K562 (cell line): ENCODE measurements at regions not wholly inside any gene's neighbourhood (a gene's known extent, or its start where the extent isn't known, plus 50 kb on each side); places are given as distances from the start of the nearest gene placed in this dataset.

ENCODE experiments used
- ATAC-seq: fragments of 200-7000 bp; cut with Tn5 transposase; 3 replicates; pipeline ENCODE4 v1.9.1; 2020; ENCODE audit warnings: moderate library complexity
- BruUV-seq: library from RNA; stranded (reverse); fragments of 400-500 nt; replicated peaks from 2 replicates; lab custom pipeline; 2021; lab: Mats Ljungman, UMichigan
- CTCF ChIA-PET: fragments of 300-600 bp; formaldehyde crosslinking; extraction: SDS; loops from one replicate; lab custom pipeline; 2021; ENCODE audit warnings: low intra/inter-chr PET ratio; lab: Yijun Ruan, JAX
- POLR2A ChIA-PET: fragments of 300-600, 350-650 bp; sonication (Branson Sonifier 250); formaldehyde crosslinking; extraction: SDS; loops from one replicate; lab custom pipeline; 2021; ENCODE audit warnings: antibody characterized with exemption, inconsistent platforms; lab: Yijun Ruan, JAX
- DNase-seq, 4 experiments: peaks; one replicate each; pipeline versions ENCODE4 v3.0.0 to v3.0.0-alpha.2; 2011 to 2018; ENCODE audit warnings: low spot score in 3 of 4, mixed read lengths in 3 of 4; ENCODE audit errors: extremely low read depth in 1 of 4
- FAIRE-seq: peaks from 2 replicates; lab custom pipeline; 2011; peaks lifted over from hg19 to GRCh38; lab: Jason Lieb, UNC
- H2AFZ ChIP-seq: 2 replicates; pipeline ENCODE4 v1.6.0; 2011; ENCODE audit warnings: low read depth, low read length, control low read depth, inconsistent platforms
- H3K27ac ChIP-seq: fragments of 200-600 bp; 3 replicates; pipeline ENCODE4 v1.8.0; 2011; ENCODE audit warnings: low read depth, mild to moderate bottlenecking, control low read depth, inconsistent platforms, low read length, moderate library complexity, mixed read lengths; ENCODE audit errors: extremely low read depth
- H3K27me3 ChIP-seq, 2 experiments: fragments of 300-600 bp in 1 of 2; 2 replicates in 1 of 2; 3 replicates in 1 of 2; pipeline versions ENCODE4 v1.6.0 to v1.8.0; 2011; ENCODE audit warnings: inconsistent platforms in 2 of 2, low read length in 2 of 2, mild to moderate bottlenecking in 1 of 2, mixed read lengths in 1 of 2, moderate library complexity in 1 of 2; ENCODE audit not compliant: control insufficient read depth in 2 of 2, insufficient read depth in 2 of 2
- H3K36me3 ChIP-seq: fragments of 300-600 bp; 3 replicates; pipeline ENCODE4 v1.8.0; 2011; ENCODE audit warnings: mild to moderate bottlenecking, low read length, inconsistent platforms; ENCODE audit not compliant: control insufficient read depth, insufficient read depth
- H3K4me1 ChIP-seq, 2 experiments: fragments of 200-600 bp in 1 of 2; replicated peaks in 1 of 2; 2 replicates in 1 of 2; 3 replicates in 1 of 2; pipeline versions ENCODE4 v1.5.1 to v1.8.0; 2011; ENCODE audit warnings: inconsistent platforms in 2 of 2, low read length in 2 of 2, mild to moderate bottlenecking in 1 of 2, mixed read lengths in 1 of 2, moderate library complexity in 1 of 2; ENCODE audit not compliant: control insufficient read depth in 2 of 2, insufficient read depth in 2 of 2
- H3K4me2 ChIP-seq: 2 replicates; pipeline ENCODE4 v1.6.1; 2011; ENCODE audit warnings: low read length, control low read depth, inconsistent platforms, mixed read lengths; ENCODE audit not compliant: insufficient read depth
- H3K4me3 ChIP-seq: fragments of 200-600 bp; sonication (generic), shearing (Covaris generic); 2 replicates; pipeline ENCODE4 v1.5.1; 2016; ENCODE audit warnings: control low read depth, inconsistent platforms
- H3K79me2 ChIP-seq: fragments of 200-600 bp; 3 replicates; pipeline ENCODE4 v1.8.0; 2011; ENCODE audit warnings: low read length, inconsistent platforms; ENCODE audit not compliant: control insufficient read depth, insufficient read depth
- H3K9ac ChIP-seq, 2 experiments: 2 replicates each; pipeline versions ENCODE4 v1.6.0 to v1.6.1; 2011; ENCODE audit warnings: low read depth in 2 of 2, low read length in 2 of 2, control low read depth in 1 of 2, inconsistent platforms in 1 of 2, mild to moderate bottlenecking in 1 of 2, mixed read lengths in 1 of 2; ENCODE audit not compliant: insufficient read depth in 1 of 2
- H3K9me1 ChIP-seq: one replicate; pipeline ENCODE4 v1.6.0; 2011; ENCODE audit warnings: inconsistent platforms, mild to moderate bottlenecking, low read length, moderate library complexity; ENCODE audit not compliant: control insufficient read depth, insufficient read depth
- H3K9me3 ChIP-seq: replicated peaks from 2 replicates; pipeline ENCODE4 v1.5.1; 2011; ENCODE audit warnings: low read depth, low read length, inconsistent platforms; ENCODE audit not compliant: control insufficient read depth, insufficient read depth
- H4K20me1 ChIP-seq: replicated peaks from 2 replicates; pipeline ENCODE4 v1.6.1; 2011; ENCODE audit warnings: low read length, inconsistent platforms, mixed read lengths; ENCODE audit not compliant: control insufficient read depth, insufficient read depth
- DACH1 ChIP-seq: fragments of 450-650 bp; IDR thresholded peaks from 2 replicates; pipeline ENCODE4 v1.6.1; 2018; ENCODE audit not compliant: partially characterized antibody
- SMAD1 ChIP-seq: fragments of 150-350 bp; IDR thresholded peaks from 2 replicates; pipeline ENCODE4 v1.6.1; 2014; ENCODE audit warnings: low read length, low read depth; ENCODE audit not compliant: partially characterized antibody
- SMAD2 ChIP-seq: fragments of 150-350 bp; IDR thresholded peaks from 2 replicates; pipeline ENCODE4 v1.6.1; 2014; ENCODE audit warnings: low read depth, mild to moderate bottlenecking, low read length
- SREBF2 ChIP-seq: sonication (generic); formaldehyde crosslinking; IDR thresholded peaks from 2 replicates; pipeline ENCODE4 v1.4.0; 2020; ENCODE audit warnings: mild to moderate bottlenecking, missing genetic modification reagents
- TSC22D4 ChIP-seq: fragments of 450-650 bp; IDR thresholded peaks from 2 replicates; pipeline ENCODE4 v1.6.1; 2016; ENCODE audit warnings: missing genetic modification characterization, missing biosample characterization, control low read depth
- ZFP1 ChIP-seq: fragments of 450-650 bp; formaldehyde crosslinking; IDR thresholded peaks from 2 replicates; pipeline ENCODE4 v1.4.0; 2020; ENCODE audit warnings: mild to moderate bottlenecking, mixed read lengths
- ZFP36 ChIP-seq: fragments of 150-350 bp; IDR thresholded peaks from 2 replicates; pipeline ENCODE4 v1.6.1; 2018; ENCODE audit warnings: low read length, low read depth; ENCODE audit not compliant: partially characterized antibody
- ZNF696 ChIP-seq: fragments of 250-450 bp; sonication (Bioruptor Pico); conservative IDR thresholded peaks from 2 replicates; pipeline ENCODE4 v1.4.0; 2020; ENCODE audit warnings: mild to moderate bottlenecking, moderate library complexity
- WGBS: fragments of 100-300 bp; shearing (Covaris generic); methylation state at CpG from one replicate; pipeline ENCODE4 v1.1.6; 2016; ENCODE audit warnings: low coverage, mixed read lengths; ENCODE audit not compliant: insufficient coverage; ENCODE audit errors: missing lambda C conversion rate; 5-methylcytosine and 5-hydroxymethylcytosine counted together
- in situ Hi-C: fragments of 300-500 bp; cut with MboI; formaldehyde crosslinking; loops from 4 replicates; pipeline ENCODE4 v1.15.0; 2018; ENCODE audit warnings: inconsistent platforms, mixed read lengths
- intact Hi-C: fragments of 100-400 bp; cut with micrococcal nuclease; formaldehyde crosslinking; loops from 2 replicates; pipeline ENCODE4 v1.14.2; 2022
- TF ChIP-seq, protein P1 (sequence below): fragments of 250-450 bp; sonication (Bioruptor Pico); IDR thresholded peaks from 2 replicates; pipeline ENCODE4 v1.9.0; 2021; ENCODE audit warnings: mild to moderate bottlenecking, inconsistent platforms

GRCh38 chr11:34724973-34725372 is 104.1 kb downstream of the EHF start:
- CTCF ChIA-PET = no interaction called here
- peak; percentile 91 for TF ChIP-seq ZFP1 (CRISPR knock-in tag)
- TF ChIP-seq, protein P1, sequence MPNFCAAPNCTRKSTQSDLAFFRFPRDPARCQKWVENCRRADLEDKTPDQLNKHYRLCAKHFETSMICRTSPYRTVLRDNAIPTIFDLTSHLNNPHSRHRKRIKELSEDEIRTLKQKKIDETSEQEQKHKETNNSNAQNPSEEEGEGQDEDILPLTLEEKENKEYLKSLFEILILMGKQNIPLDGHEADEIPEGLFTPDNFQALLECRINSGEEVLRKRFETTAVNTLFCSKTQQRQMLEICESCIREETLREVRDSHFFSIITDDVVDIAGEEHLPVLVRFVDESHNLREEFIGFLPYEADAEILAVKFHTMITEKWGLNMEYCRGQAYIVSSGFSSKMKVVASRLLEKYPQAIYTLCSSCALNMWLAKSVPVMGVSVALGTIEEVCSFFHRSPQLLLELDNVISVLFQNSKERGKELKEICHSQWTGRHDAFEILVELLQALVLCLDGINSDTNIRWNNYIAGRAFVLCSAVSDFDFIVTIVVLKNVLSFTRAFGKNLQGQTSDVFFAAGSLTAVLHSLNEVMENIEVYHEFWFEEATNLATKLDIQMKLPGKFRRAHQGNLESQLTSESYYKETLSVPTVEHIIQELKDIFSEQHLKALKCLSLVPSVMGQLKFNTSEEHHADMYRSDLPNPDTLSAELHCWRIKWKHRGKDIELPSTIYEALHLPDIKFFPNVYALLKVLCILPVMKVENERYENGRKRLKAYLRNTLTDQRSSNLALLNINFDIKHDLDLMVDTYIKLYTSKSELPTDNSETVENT (CRISPR knock-in tag) = no peak
- no peak for TF ChIP-seq ZNF696 (CRISPR knock-in tag)
- Histone ChIP-seq H3K36me3 (no peaks in the 10 kb centered on the region), H3K9me1 (no peaks in the 10 kb centered on the region), H3K27ac (no peak overlapping the region), H3K4me1 (peaks cover 0 to 13% of the 10 kb centered on the region in 2 experiments; a peak in 2 of 5 replicates), H3K4me3 (no peak overlapping the region), H3K79me2 (no peaks in the 10 kb centered on the region), H3K9ac (no peak overlapping the region), H2AFZ (no peak overlapping the region), H3K4me2 (no peak overlapping the region), H4K20me1 (no peaks in the 10 kb centered on the region), H3K27me3 (no peaks in the 10 kb centered on the region), H3K9me3 (no peaks in the 10 kb centered on the region; the same call in 1 of the 2 replicates)
- ATAC-seq (no peak), DNase-seq (no peak), FAIRE-seq (no peak)
- no TSS peak for BruUV-seq
- intact Hi-C loops = no loop called here
- POLR2A ChIA-PET = no interaction called here
- 20% methylated on average over 1 of the region's 1 CpG for WGBS
- in situ Hi-C loops = no loop called here

GRCh38 chr11:34721646-34722045 is 100.8 kb downstream of the EHF start:
- CTCF ChIA-PET = no interaction called here
- in situ Hi-C loops (no loop called here), intact Hi-C loops (no loop called here)
- H4K20me1 ChIP-seq = no peaks in the 10 kb centered on the region
- no peaks in the 10 kb centered on the region for H3K79me2 ChIP-seq
- FAIRE-seq = no peak
- WGBS = 29% methylated on average over 2 of the region's 2 CpGs
- no peak overlapping the region for H3K27ac ChIP-seq
- POLR2A ChIA-PET = interaction anchor here (0.7 kb wide), 1 partner anchor 16 kb away, joined by 4 read pairs; no protein-coding TSS in a partner anchor
- TF ChIP-seq SMAD1 = no peak
- TF ChIP-seq SMAD2 = no peak
- no peak for TF ChIP-seq DACH1
- no peak for TF ChIP-seq TSC22D4 (tag)
- no peak for TF ChIP-seq ZFP36
- no peak for TF ChIP-seq SREBF2 (CRISPR knock-in tag)
- TF ChIP-seq, all 486 proteins: peak for 0
- H3K9me3 ChIP-seq = no peaks in the 10 kb centered on the region; the same call in 1 of the 2 replicates
- DNase-seq = no peak
- H3K36me3 ChIP-seq = no peaks in the 10 kb centered on the region
- no peak overlapping the region for H3K4me3 ChIP-seq
- no peaks in the 10 kb centered on the region for H3K4me1 ChIP-seq
- H2AFZ ChIP-seq = no peak overlapping the region
- ATAC-seq = no peak
- no peak overlapping the region for H3K9ac ChIP-seq
- H3K27me3 ChIP-seq = no peaks in the 10 kb centered on the region
- no TSS peak for BruUV-seq
- no peak overlapping the region for H3K4me2 ChIP-seq
- no peaks in the 10 kb centered on the region for H3K9me1 ChIP-seq
